ENCODE measurements at regions not wholly inside any gene's neighbourhood (a gene's known extent, or its start where the extent isn't known, plus 50 kb on each side); places are given as distances from the start of the nearest gene placed in this dataset.

- Histone ChIP-seq H3K4me1 (no peaks in the 10 kb centered on the region), H3K4me3 (no peak overlapping the region), H3K4me2 (no peak overlapping the region), H3K9me3 (no peaks in the 10 kb centered on the region), H3K27ac (no peak overlapping the region)
- ATAC-seq (no peak), FAIRE-seq (no peak), DNase-seq (ENCODE audit: low read depth in 1 of 2, low spot score in 1 of 2) (no peak)
- WGBS (ENCODE audit: missing lambda C conversion rate), result 56% methylated on average over 9 of the region's 9 CpGs
- no peak for TF ChIP-seq E2F6 (IDR thresholded peaks at IDR 0.05; ENCODE audit: borderline replicate concordance, low read depth)
- TF ChIP-seq MAZ (IDR thresholded peaks at IDR 0.05; ENCODE audit: borderline replicate concordance, low read depth, low read length), result no peak
- no peak for TF ChIP-seq RFX5 (IDR thresholded peaks at IDR 0.05)
- TF ChIP-seq HOXA7 (CRISPR knock-in tag; IDR thresholded peaks at IDR 0.05), result no peak
- ChIA-PET CTCF (interaction anchor here (0.7 kb wide), 1 partner anchor 184 kb away, joined by 3 read pairs; no protein-coding TSS in a partner anchor), POLR2A (no interaction called here)
These were observed 107.2 kb upstream of the ESRRB start for GRCh38 chr14:76268700-76269099.

GRCh38 chr14:76271041-76271755 lies 104.7 kb upstream of the ESRRB start:
- H3K9me3 ChIP-seq, result no peaks in the 10 kb centered on the region
- POLR2A ChIA-PET, result no interaction called here
- DNase-seq (ENCODE audit: low read depth in 1 of 2, low spot score in 1 of 2) (no peak), ATAC-seq (no peak), FAIRE-seq (no peak)
- no peak overlapping the region for H3K27ac ChIP-seq
- 64% methylated on average over 15 of the region's 15 CpGs for WGBS (ENCODE audit: missing lambda C conversion rate)
- no peak for TF ChIP-seq RAD21 (conservative IDR thresholded peaks at IDR 0.05 in 1 of 2, IDR thresholded peaks at IDR 0.05 in 1 of 2)
- TF ChIP-seq JUN (IDR thresholded peaks at IDR 0.05), result no peak
- TF ChIP-seq HES2 (IDR thresholded peaks at IDR 0.05), result no peak
- TF ChIP-seq, protein P1, sequence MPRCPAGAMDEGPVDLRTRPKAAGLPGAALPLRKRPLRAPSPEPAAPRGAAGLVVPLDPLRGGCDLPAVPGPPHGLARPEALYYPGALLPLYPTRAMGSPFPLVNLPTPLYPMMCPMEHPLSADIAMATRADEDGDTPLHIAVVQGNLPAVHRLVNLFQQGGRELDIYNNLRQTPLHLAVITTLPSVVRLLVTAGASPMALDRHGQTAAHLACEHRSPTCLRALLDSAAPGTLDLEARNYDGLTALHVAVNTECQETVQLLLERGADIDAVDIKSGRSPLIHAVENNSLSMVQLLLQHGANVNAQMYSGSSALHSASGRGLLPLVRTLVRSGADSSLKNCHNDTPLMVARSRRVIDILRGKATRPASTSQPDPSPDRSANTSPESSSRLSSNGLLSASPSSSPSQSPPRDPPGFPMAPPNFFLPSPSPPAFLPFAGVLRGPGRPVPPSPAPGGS (IDR thresholded peaks at IDR 0.05), result no peak
- TF ChIP-seq GATA3 (IDR thresholded peaks at IDR 0.05; ENCODE audit: borderline replicate concordance), result no peak
- TF ChIP-seq RFX5 (IDR thresholded peaks at IDR 0.05), result no peak
- TF ChIP-seq, protein P2, sequence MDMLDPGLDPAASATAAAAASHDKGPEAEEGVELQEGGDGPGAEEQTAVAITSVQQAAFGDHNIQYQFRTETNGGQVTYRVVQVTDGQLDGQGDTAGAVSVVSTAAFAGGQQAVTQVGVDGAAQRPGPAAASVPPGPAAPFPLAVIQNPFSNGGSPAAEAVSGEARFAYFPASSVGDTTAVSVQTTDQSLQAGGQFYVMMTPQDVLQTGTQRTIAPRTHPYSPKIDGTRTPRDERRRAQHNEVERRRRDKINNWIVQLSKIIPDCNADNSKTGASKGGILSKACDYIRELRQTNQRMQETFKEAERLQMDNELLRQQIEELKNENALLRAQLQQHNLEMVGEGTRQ (IDR thresholded peaks at IDR 0.05), result no peak
- TF ChIP-seq CBX8 (IDR thresholded peaks at IDR 0.05), result no peak
- no peak for TF ChIP-seq TP53 (CRISPR knock-in tag; IDR thresholded peaks at IDR 0.05)
- TF ChIP-seq MAX (IDR thresholded peaks at IDR 0.05), result no peak
- TF ChIP-seq EHMT2 (IDR thresholded peaks at IDR 0.05; ENCODE audit: low read depth), result no peak
- TF ChIP-seq HEYL (CRISPR knock-in tag; IDR thresholded peaks at IDR 0.05), result no peak
- TF ChIP-seq REST (IDR thresholded peaks at IDR 0.05), result no peak
- no peak for TF ChIP-seq HOXB13 (CRISPR knock-in tag; IDR thresholded peaks at IDR 0.05; ENCODE audit: low read depth)
- no peak for TF ChIP-seq CEBPB (IDR thresholded peaks at IDR 0.05)
- no peak overlapping the region for H3K4me2 ChIP-seq
- H3K4me3 ChIP-seq, result no peak overlapping the region
- H3K4me1 ChIP-seq, result no peaks in the 10 kb centered on the region
- CTCF ChIA-PET, result interaction anchor here (1.3 kb wide), 1 partner anchor 82 kb away, joined by 3 read pairs; no protein-coding TSS in a partner anchor

All from A549 (cell line).